GM23338 (cell line): ENCODE measurements at regions not wholly inside any gene's neighbourhood (a gene's known extent, or its start where the extent isn't known, plus 50 kb on each side); places are given as distances from the start of the nearest gene placed in this dataset.

ENCODE experiments used
- ATAC-seq: fragments of 200-7000 bp; cut with Tn5 transposase; 3 replicates; pipeline ENCODE4 v1.9.1; 2020
- DNase-seq: peaks from one replicate; pipeline ENCODE4 v3.0.0-alpha.2; 2015; ENCODE audit warnings: low spot score
- H2AFZ ChIP-seq: fragments of 200-600 bp; sonication (generic); 2 replicates; pipeline ENCODE4 v1.8.0; 2016; ENCODE audit warnings: antibody characterized with exemption, mild to moderate bottlenecking, moderate library complexity
- H3F3A ChIP-seq: fragments of 200-600 bp; sonication (generic); replicated peaks from 2 replicates; pipeline ENCODE4 v1.8.0; 2017; ENCODE audit warnings: antibody characterized with exemption, mixed run types, low read depth
- H3K27ac ChIP-seq: fragments of 200-600 bp; sonication (generic); 2 replicates; pipeline ENCODE4 v1.6.1; 2016; ENCODE audit warnings: low read depth
- H3K27me3 ChIP-seq: fragments of 200-600 bp; sonication (generic); 2 replicates; pipeline ENCODE4 v1.8.0; 2016; ENCODE audit warnings: mild to moderate bottlenecking, mixed run types, moderate library complexity; ENCODE audit not compliant: insufficient read depth
- H3K36me3 ChIP-seq: fragments of 200-600 bp; sonication (generic); 2 replicates; pipeline ENCODE4 v1.8.0; 2016; ENCODE audit warnings: mild to moderate bottlenecking; ENCODE audit not compliant: insufficient read depth
- H3K4me1 ChIP-seq: fragments of 200-600 bp; sonication (generic); 2 replicates; pipeline ENCODE4 v1.8.0; 2016; ENCODE audit warnings: mild to moderate bottlenecking, moderate library complexity; ENCODE audit not compliant: insufficient read depth
- H3K4me2 ChIP-seq: fragments of 200-600 bp; sonication (generic); 2 replicates; pipeline ENCODE4 v1.7.1; 2017; ENCODE audit warnings: mixed run types
- H3K4me3 ChIP-seq: fragments of 200-600 bp; sonication (generic); 2 replicates; pipeline ENCODE4 v1.6.1; 2016; ENCODE audit warnings: mixed run types
- H3K79me2 ChIP-seq: fragments of 200-600 bp; sonication (generic); replicated peaks from 2 replicates; pipeline ENCODE4 v1.8.0; 2017; ENCODE audit warnings: mild to moderate bottlenecking; ENCODE audit not compliant: insufficient read depth
- H3K9me2 ChIP-seq: fragments of 200-600 bp; sonication (generic); 2 replicates; pipeline ENCODE4 v1.8.0; 2017; ENCODE audit not compliant: insufficient read depth
- H4K20me1 ChIP-seq: fragments of 200-600 bp; sonication (generic); replicated peaks from 2 replicates; pipeline ENCODE4 v1.8.0; 2017; ENCODE audit warnings: mild to moderate bottlenecking; ENCODE audit not compliant: insufficient read depth
- H3K27ac Mint-ChIP-seq: 2 replicates; pipeline ENCODE4 v1.8.0; 2020; ENCODE audit warnings: inconsistent platforms, mild to moderate bottlenecking, moderate library complexity, mixed read lengths
- H3K27me3 Mint-ChIP-seq: 3 replicates; pipeline ENCODE4 v1.8.0; 2022; ENCODE audit warnings: low read depth, mild to moderate bottlenecking, moderate library complexity, mixed read lengths, inconsistent platforms; ENCODE audit not compliant: insufficient read depth, poor library complexity
- H3K36me3 Mint-ChIP-seq: 3 replicates; pipeline ENCODE4 v1.8.0; 2021; ENCODE audit warnings: low read depth, mild to moderate bottlenecking, inconsistent platforms, moderate library complexity, mixed read lengths
- H3K4me1 Mint-ChIP-seq: 3 replicates; pipeline ENCODE4 v1.8.0; 2020; ENCODE audit warnings: mild to moderate bottlenecking, inconsistent platforms, mixed read lengths
- H3K4me3 Mint-ChIP-seq: 3 replicates; pipeline ENCODE4 v1.8.0; 2021; ENCODE audit warnings: moderate library complexity, mild to moderate bottlenecking, inconsistent platforms, mixed read lengths
- H3K9me3 Mint-ChIP-seq: 3 replicates; pipeline ENCODE4 v1.8.0; 2020; ENCODE audit warnings: moderate library complexity, mild to moderate bottlenecking, inconsistent platforms, mixed read lengths
- EZH2phosphoT487 ChIP-seq: fragments of 200-600 bp; sonication (generic); IDR thresholded peaks from one replicate; pipeline ENCODE4 v1.8.1; 2018; ENCODE audit warnings: antibody characterized with exemption; ENCODE audit not compliant: unreplicated experiment
- JUNB ChIP-seq: IDR thresholded peaks from one replicate; pipeline ENCODE4 v1.6.1; 2016; ENCODE audit warnings: antibody characterized with exemption; ENCODE audit not compliant: unreplicated experiment
- POLR2AphosphoS5 ChIP-seq: IDR thresholded peaks from 2 replicates; pipeline ENCODE4 v1.6.1; 2016; ENCODE audit warnings: antibody characterized with exemption, low read depth
- STAT1 ChIP-seq: IDR thresholded peaks from one replicate; pipeline ENCODE4 v1.6.1; 2016; ENCODE audit warnings: antibody characterized with exemption; ENCODE audit not compliant: unreplicated experiment
- ZNF331 ChIP-seq: fragments of 250-450 bp; sonication (Bioruptor Pico); IDR thresholded peaks from 2 replicates; pipeline ENCODE4 v1.5.0; 2020; ENCODE audit warnings: low read depth, mild to moderate bottlenecking, moderate library complexity
- TF ChIP-seq, protein P1 (sequence below), 2 experiments: fragments of 200-600 bp in 1 of 2; sonication (generic) in 1 of 2; conservative IDR thresholded peaks; 2 replicates each; pipeline versions ENCODE4 v1.5.1 to v1.6.1; 2016 to 2017; ENCODE audit warnings: antibody characterized with exemption in 2 of 2, low read depth in 2 of 2, mild to moderate bottlenecking in 2 of 2, moderate library complexity in 1 of 2
- TF ChIP-seq, protein P2 (sequence below): fragments of 250-450 bp; sonication (Bioruptor Pico); IDR thresholded peaks from 2 replicates; pipeline ENCODE4 v1.5.0; 2020; ENCODE audit warnings: mild to moderate bottlenecking, moderate library complexity

DNA sequence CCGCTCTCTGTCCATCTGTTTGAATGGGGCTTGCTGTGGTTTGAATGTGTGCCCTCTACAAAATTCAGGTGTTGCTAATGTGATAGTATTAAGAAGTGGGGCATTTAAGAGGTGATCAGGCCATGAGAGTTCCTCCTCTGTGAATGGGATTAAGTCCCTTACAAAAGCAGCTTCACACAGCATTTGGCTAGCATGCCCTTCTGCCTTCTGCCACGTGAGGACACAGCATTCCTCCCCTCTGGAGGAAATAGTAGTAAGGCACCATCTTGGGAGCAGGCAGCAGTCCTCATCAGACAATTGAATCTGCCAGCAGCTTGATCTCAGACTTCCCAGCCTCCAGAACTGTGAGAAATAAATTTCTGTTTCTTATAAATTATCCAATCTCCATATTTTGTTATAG is 540.2 kb downstream of the CSNK1G3 start:
- Mint-ChIP-seq H3K4me1 (no peaks in the 10 kb centered on the region), H3K36me3 (no peaks in the 10 kb centered on the region), H3K27ac (no peak overlapping the region), H3K9me3 (no peaks in the 10 kb centered on the region), H3K4me3 (no peak overlapping the region), H3K27me3 (no peaks in the 10 kb centered on the region)
- Histone ChIP-seq H3K4me2 (no peak overlapping the region), H3K27ac (no peak overlapping the region), H3K4me3 (no peak overlapping the region), H3F3A (no peaks in the 10 kb centered on the region), H3K4me1 (no peaks in the 10 kb centered on the region), H3K79me2 (no peaks in the 10 kb centered on the region), H3K36me3 (no peaks in the 10 kb centered on the region), H3K9me2 (0 out of 2 replicates have a peak, but pooled peaks cover 3% of the 10 kb centered on the region), H4K20me1 (no peaks in the 10 kb centered on the region), H3K27me3 (no peaks in the 10 kb centered on the region), H2AFZ (peak overlapping the region; percentile 80)
- ATAC-seq (no peak), DNase-seq (no peak)
- TF ChIP-seq, protein P1, sequence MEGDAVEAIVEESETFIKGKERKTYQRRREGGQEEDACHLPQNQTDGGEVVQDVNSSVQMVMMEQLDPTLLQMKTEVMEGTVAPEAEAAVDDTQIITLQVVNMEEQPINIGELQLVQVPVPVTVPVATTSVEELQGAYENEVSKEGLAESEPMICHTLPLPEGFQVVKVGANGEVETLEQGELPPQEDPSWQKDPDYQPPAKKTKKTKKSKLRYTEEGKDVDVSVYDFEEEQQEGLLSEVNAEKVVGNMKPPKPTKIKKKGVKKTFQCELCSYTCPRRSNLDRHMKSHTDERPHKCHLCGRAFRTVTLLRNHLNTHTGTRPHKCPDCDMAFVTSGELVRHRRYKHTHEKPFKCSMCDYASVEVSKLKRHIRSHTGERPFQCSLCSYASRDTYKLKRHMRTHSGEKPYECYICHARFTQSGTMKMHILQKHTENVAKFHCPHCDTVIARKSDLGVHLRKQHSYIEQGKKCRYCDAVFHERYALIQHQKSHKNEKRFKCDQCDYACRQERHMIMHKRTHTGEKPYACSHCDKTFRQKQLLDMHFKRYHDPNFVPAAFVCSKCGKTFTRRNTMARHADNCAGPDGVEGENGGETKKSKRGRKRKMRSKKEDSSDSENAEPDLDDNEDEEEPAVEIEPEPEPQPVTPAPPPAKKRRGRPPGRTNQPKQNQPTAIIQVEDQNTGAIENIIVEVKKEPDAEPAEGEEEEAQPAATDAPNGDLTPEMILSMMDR (conservative IDR thresholded peaks at IDR 0.05; ENCODE audit: low read depth in 2 of 2) = no peak
- TF ChIP-seq STAT1 = no peak
- TF ChIP-seq POLR2AphosphoS5 = no peak
- TF ChIP-seq, protein P2, sequence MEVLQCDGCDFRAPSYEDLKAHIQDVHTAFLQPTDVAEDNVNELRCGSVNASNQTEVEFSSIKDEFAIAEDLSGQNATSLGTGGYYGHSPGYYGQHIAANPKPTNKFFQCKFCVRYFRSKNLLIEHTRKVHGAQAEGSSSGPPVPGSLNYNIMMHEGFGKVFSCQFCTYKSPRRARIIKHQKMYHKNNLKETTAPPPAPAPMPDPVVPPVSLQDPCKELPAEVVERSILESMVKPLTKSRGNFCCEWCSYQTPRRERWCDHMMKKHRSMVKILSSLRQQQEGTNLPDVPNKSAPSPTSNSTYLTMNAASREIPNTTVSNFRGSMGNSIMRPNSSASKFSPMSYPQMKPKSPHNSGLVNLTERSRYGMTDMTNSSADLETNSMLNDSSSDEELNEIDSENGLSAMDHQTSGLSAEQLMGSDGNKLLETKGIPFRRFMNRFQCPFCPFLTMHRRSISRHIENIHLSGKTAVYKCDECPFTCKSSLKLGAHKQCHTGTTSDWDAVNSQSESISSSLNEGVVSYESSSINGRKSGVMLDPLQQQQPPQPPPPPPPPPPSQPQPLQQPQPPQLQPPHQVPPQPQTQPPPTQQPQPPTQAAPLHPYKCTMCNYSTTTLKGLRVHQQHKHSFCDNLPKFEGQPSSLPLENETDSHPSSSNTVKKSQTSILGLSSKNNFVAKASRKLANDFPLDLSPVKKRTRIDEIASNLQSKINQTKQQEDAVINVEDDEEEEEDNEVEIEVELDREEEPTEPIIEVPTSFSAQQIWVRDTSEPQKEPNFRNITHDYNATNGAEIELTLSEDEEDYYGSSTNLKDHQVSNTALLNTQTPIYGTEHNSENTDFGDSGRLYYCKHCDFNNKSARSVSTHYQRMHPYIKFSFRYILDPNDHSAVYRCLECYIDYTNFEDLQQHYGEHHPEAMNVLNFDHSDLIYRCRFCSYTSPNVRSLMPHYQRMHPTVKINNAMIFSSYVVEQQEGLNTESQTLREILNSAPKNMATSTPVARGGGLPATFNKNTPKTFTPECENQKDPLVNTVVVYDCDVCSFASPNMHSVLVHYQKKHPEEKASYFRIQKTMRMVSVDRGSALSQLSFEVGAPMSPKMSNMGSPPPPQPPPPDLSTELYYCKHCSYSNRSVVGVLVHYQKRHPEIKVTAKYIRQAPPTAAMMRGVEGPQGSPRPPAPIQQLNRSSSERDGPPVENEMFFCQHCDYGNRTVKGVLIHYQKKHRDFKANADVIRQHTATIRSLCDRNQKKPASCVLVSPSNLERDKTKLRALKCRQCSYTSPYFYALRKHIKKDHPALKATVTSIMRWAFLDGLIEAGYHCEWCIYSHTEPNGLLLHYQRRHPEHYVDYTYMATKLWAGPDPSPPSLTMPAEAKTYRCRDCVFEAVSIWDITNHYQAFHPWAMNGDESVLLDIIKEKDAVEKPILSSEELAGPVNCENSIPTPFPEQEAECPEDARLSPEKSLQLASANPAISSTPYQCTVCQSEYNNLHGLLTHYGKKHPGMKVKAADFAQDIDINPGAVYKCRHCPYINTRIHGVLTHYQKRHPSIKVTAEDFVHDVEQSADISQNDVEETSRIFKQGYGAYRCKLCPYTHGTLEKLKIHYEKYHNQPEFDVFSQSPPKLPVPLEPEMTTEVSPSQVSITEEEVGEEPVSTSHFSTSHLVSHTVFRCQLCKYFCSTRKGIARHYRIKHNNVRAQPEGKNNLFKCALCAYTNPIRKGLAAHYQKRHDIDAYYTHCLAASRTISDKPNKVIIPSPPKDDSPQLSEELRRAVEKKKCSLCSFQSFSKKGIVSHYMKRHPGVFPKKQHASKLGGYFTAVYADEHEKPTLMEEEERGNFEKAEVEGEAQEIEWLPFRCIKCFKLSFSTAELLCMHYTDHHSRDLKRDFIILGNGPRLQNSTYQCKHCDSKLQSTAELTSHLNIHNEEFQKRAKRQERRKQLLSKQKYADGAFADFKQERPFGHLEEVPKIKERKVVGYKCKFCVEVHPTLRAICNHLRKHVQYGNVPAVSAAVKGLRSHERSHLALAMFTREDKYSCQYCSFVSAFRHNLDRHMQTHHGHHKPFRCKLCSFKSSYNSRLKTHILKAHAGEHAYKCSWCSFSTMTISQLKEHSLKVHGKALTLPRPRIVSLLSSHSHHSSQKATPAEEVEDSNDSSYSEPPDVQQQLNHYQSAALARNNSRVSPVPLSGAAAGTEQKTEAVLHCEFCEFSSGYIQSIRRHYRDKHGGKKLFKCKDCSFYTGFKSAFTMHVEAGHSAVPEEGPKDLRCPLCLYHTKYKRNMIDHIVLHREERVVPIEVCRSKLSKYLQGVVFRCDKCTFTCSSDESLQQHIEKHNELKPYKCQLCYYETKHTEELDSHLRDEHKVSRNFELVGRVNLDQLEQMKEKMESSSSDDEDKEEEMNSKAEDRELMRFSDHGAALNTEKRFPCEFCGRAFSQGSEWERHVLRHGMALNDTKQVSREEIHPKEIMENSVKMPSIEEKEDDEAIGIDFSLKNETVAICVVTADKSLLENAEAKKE (CRISPR knock-in tag) = no peak
- TF ChIP-seq ZNF331 (CRISPR knock-in tag) = no peak
- no peak for TF ChIP-seq JUNB
- TF ChIP-seq EZH2phosphoT487 = no peak
